Omental fat pad (tissue), 3 donors: ENCODE measurements at regions not wholly inside any gene's neighbourhood (a gene's known extent, or its start where the extent isn't known, plus 50 kb on each side); places are given as distances from the start of the nearest gene placed in this dataset.

Experiments used
- ATAC-seq: fragments of 150-250 bp; one replicate; pipeline ENCODE4 v1.9.1; 2016; ENCODE audit warnings: mild to moderate bottlenecking, moderate library complexity; ENCODE audit not compliant: low FRiP score
- DNase-seq: peaks from one replicate; pipeline ENCODE4 v3.0.0-alpha.2; 2019; ENCODE audit warnings: low spot score
- CTCF ChIP-seq, 3 donors: fragments of 450-650 bp; IDR thresholded peaks; one replicate each; pipeline ENCODE4 v1.5.1; 2016 to 2017; ENCODE audit warnings: antibody characterized with exemption in 3 of 3, mild to moderate bottlenecking in 3 of 3, moderate library complexity in 2 of 3

- DNase-seq (no peak), ATAC-seq (no peak)
- no peak for TF ChIP-seq CTCF (IDR thresholded peaks at IDR 0.05)
These were observed 92.5 kb upstream of the PTPN1 start for GRCh38 chr20:50417484-50418235.

DNA sequence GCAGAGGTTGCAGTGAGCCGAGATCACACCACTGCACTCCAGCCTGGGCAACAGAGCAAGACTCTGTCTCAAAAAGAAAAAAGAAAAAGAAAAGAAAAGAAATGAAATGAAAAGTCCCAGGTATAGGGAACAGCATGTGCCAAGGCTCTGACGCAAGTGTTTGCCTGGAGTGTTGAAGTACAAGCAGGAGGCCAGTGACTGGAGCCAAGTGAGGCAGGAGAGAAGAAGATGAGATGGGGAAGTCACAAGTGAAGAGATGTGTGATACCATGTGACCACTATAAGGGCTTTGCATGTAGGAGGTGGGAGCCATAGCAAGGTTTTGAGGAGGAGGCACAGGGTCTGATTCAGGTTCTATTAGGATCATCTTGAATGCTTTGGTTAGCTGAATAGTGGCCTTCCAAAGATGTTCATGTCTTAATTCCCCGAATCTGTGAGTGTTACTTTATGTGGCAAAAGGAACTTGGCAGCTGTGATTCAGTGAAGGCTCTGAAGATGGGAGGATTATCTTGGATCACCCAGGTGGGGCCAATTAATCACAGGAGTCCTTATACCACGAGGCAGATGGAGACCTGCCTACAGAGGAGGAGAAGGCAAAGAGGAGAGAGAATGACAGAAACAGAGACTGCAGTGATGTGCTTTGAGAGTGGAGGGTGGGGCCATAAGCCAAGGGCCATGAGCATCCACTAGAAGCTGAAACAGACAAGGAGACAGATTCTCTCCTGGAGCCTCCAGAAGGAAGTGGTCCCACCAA is 91.1 kb upstream of the PTPN1 start:
- TF ChIP-seq CTCF (IDR thresholded peaks at IDR 0.05), result no peak
- no peak for ATAC-seq
- DNase-seq, result no peak

DNA sequence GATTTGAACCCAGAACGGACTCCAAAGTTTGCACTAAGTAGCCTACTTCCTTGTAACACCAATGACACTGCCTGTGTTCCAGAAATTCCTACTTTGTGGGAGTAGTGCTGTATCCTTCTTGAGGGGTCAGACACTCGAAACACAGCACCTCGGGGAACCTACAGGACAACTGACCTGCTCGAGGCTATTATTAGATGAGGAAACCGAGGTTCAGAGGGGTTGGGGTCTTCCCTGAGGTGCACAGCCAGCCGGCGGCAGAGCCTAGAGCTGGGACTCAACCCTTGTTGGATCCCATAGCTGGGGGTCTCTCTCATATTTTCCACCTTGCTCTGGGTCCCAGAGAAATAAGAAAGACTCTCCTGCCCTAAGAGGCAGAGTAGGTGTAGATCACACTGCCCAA is 89.8 kb upstream of the PTPN1 start:
- DNase-seq (no peak), ATAC-seq (no peak)
- TF ChIP-seq CTCF (IDR thresholded peaks at IDR 0.05), result no peak

DNA sequence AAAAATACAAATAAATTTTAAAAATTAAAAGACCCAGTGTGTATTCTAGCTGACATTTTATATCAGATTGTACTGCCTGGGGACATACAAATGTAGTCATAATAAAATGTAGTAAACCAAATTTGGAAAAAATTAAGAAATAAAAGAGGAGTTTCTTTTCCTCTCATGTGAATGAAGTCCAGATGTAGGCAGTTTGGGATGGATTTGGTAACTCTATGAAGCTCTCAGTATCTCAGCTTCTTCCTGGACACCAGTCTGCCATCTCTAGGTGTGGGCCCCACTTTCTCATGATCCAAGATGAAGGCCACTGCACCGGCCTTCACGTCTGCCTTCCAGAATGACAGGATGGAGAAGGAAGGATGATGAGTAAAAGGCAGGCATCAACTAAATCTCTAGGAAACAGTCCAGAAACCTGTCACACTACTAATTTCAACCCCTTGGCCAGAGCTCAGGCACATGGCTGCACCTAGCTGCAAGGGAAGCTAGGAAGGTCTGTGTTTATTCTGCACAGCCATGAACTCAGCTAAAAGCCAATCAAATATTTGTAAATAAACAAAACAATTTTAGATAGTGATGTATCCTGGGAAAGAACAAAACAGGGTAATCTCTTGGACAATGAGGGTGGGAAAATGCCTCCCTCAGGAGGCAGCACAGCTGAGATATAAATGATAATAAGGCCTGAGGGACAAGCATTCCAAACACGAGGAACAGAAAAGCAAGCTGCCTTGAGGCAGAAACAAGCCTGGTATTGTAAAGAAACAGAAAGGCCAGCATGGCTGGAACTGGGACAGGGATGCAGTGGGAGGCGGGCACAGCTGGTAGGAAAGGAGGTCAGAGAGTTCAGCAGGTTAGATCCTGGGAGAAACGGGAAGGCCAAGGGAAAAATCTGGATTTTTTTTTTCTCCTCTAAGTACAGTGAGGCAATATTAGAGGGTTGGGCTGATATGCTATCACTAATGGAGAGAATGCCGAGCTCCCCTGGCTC is 88.5 kb upstream of the PTPN1 start:
- ATAC-seq (no peak), DNase-seq (no peak)
- no peak for TF ChIP-seq CTCF (IDR thresholded peaks at IDR 0.05)

DNA sequence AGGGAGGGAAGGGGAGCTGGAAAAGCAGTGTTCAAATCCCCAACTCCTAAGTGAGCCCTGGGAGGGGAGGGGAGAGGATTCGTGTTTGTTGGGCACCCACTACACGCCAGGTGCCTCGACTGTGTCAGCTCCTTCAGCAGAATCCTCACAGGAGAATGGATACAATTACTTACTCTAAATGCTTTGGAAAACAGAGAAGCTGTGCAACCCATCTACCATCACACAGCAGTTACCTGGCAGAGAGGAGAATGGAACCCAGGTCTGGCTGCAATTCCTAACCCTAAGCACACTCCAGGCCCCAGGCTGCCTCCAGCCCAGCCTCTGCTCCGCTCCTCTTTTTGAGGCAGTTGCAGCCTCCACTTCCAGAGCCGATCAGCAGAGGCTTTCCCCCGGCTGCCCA is 86.4 kb upstream of the PTPN1 start:
- ATAC-seq (no peak), DNase-seq (no peak)
- TF ChIP-seq CTCF (IDR thresholded peaks at IDR 0.05), result no peak

DNA sequence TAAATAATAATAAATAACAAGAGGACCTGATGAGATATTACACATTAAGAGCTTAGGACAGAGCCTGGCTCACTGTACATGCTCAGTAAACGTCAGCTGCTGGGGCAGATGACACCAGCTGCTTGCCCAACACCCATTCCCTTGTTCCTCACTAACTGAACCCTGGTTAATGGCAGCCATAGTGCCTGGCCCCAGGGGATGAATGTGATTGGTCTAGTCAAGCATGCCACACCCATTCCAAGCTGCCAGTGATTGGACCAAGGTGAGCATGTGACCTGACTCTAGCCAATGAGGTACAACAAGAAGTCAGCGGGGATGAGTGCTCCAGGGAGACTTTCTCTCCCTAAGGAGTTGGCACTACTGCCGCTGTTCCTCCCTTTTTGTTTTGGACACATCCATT is 85.1 kb upstream of the PTPN1 start:
- no peak for ATAC-seq
- TF ChIP-seq CTCF (IDR thresholded peaks at IDR 0.05), result no peak
- no peak for DNase-seq
